ENCODE measurements at regions not wholly inside any gene's neighbourhood (a gene's known extent, or its start where the extent isn't known, plus 50 kb on each side); places are given as distances from the start of the nearest gene placed in this dataset.

DNA sequence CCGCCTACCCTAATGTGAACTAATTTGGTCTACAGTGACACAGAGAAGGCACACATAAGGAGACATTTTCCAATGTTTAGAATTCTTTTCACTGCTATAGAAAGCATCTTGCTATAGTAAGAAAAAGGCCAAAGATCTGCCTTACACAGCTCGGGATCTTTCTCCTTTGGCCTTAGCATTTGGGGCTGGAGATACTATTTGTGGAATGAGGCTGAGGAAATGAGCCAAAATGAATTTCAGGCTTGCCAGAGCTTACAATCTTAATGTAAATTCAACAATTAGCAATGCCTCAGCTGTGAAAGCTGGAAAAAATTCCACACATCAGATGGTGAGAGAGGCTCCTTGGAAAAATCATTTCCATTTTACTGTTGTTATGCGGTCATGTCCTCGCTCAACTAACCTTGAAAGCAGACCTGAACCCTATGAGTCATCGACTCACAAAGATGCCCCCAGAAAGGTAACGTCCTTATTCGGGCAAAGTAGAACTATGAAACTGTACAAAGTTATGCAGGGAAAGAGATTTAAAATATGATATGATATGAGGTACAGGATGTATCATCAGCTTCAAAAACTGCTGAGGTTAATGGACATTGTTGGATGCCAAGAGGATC, 324.5 kb upstream of the NBEA start:
- Histone ChIP-seq H3K27ac (no peak overlapping the region), H3K4me3 (no peak overlapping the region), H3K36me3 (no peaks in the 10 kb centered on the region), H3K27me3 (no peaks in the 10 kb centered on the region), H3K4me1 (no peaks in the 10 kb centered on the region), H4K20me1 (no peaks in the 10 kb centered on the region), H3K9ac (no peak overlapping the region), H3K4me2 (no peak overlapping the region), H3K9me3 (replicated peaks in 1 of 11) (no peaks in the 10 kb centered on the region)
- TF ChIP-seq Cebpa-rat (IDR thresholded peaks at IDR 0.05), result no peak

- Histone ChIP-seq H3K4me1 (no peaks in the 10 kb centered on the region), H3K27ac (no peak overlapping the region), H3K4me3 (no peak overlapping the region), H3K9ac (no peak overlapping the region), H4K20me1 (no peaks in the 10 kb centered on the region), H3K36me3 (no peaks in the 10 kb centered on the region), H3K27me3 (no peaks in the 10 kb centered on the region), H3K4me2 (no peak overlapping the region), H3K9me3 (replicated peaks in 1 of 11) (no peaks in the 10 kb centered on the region)
- TF ChIP-seq Cebpa-rat (IDR thresholded peaks at IDR 0.05), result no peak
Observed at GRCh38 chr13:34618654-34619053, 323.4 kb upstream of the NBEA start.

DNA sequence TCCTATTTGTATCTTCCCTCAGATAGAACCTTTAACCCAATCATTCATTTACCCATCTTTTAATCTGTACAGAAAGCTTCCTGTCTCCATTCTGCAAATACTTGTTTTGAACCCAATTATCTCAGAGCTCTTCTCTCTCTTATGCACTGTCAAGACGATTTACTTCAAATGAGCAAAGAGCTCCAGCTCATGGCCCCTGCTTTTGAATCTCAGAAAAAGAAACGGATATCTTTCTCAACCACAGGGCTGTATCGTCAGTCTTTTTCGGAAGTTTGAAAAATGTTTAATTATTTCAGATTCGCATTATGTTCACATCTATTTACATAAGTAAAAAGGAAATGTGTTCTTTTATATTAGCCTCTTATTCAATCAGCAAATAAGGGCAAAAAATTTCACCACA, 322.7 kb upstream of the NBEA start:
- H3K9me3 ChIP-seq (replicated peaks in 1 of 11), result no peaks in the 10 kb centered on the region
- no peak overlapping the region for H3K9ac ChIP-seq
- TF ChIP-seq Cebpa-rat (IDR thresholded peaks at IDR 0.05), result no peak
- H4K20me1 ChIP-seq, result no peaks in the 10 kb centered on the region
- no peaks in the 10 kb centered on the region for H3K4me1 ChIP-seq
- no peak overlapping the region for H3K4me3 ChIP-seq
- H3K4me2 ChIP-seq, result no peak overlapping the region
- H3K36me3 ChIP-seq, result no peaks in the 10 kb centered on the region
- no peaks in the 10 kb centered on the region for H3K27me3 ChIP-seq
- no peak overlapping the region for H3K27ac ChIP-seq

- no peak for TF ChIP-seq Cebpa-rat (IDR thresholded peaks at IDR 0.05)
- no peak overlapping the region for H3K27ac ChIP-seq
- no peaks in the 10 kb centered on the region for H3K4me1 ChIP-seq
- H3K4me2 ChIP-seq, result no peak overlapping the region
- no peaks in the 10 kb centered on the region for H4K20me1 ChIP-seq
- no peak overlapping the region for H3K4me3 ChIP-seq
- H3K9me3 ChIP-seq (replicated peaks in 1 of 11), result no peaks in the 10 kb centered on the region
- H3K27me3 ChIP-seq, result no peaks in the 10 kb centered on the region
- no peaks in the 10 kb centered on the region for H3K36me3 ChIP-seq
- H3K9ac ChIP-seq, result no peak overlapping the region
Observed at GRCh38 chr13:34620074-34620850, 321.8 kb upstream of the NBEA start.

DNA sequence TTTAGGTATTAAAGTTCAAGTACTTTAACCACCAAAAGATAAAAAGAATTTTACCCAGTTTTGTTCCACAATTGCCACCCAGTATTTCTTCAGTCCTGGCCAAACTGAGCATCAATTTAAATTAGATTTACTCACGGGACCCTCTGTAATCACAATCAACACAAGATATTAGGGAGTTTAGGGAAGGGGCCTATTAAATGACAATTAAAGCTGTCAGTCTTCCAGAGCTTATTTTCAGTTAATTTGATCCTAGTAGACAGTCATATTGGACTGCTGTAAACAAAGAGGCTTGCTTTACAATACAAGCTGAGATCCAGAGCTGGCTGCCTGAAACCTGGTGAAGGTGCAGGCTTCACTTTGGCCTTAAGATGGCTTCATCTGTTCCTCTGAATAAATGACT, 321.2 kb upstream of the NBEA start:
- no peak for TF ChIP-seq Cebpa-rat (IDR thresholded peaks at IDR 0.05)
- Histone ChIP-seq H3K27ac (no peak overlapping the region), H3K4me3 (no peak overlapping the region), H3K4me2 (no peak overlapping the region), H3K36me3 (no peaks in the 10 kb centered on the region), H3K9ac (no peak overlapping the region), H3K27me3 (no peaks in the 10 kb centered on the region), H3K9me3 (replicated peaks in 1 of 11) (no peaks in the 10 kb centered on the region), H4K20me1 (no peaks in the 10 kb centered on the region), H3K4me1 (no peaks in the 10 kb centered on the region)

DNA sequence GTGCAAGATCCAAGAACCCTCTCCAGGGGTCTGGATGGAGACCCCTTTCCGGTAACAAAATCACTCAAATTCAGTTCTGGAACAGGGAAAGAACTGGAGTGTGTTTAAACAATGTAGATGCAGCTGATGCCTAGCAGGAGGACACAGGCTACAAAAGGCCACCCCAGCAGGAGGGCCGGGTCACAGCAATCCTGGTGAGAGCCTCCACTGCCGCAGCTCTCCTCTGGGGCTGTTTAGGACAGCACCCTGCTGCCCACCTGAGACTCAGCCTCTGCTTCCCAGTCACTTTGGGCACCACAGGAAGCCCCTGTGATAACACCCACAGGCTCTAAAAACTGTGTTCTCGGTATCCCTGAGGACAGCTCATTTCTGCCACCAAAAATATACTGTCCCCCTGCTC, 318.7 kb upstream of the NBEA start:
- no peaks in the 10 kb centered on the region for H3K27me3 ChIP-seq
- no peaks in the 10 kb centered on the region for H3K4me1 ChIP-seq
- no peak overlapping the region for H3K27ac ChIP-seq
- no peak overlapping the region for H3K4me3 ChIP-seq
- no peak overlapping the region for H3K4me2 ChIP-seq
- no peaks in the 10 kb centered on the region for H4K20me1 ChIP-seq
- H3K9me3 ChIP-seq (replicated peaks in 1 of 11), result no peaks in the 10 kb centered on the region
- no peak for TF ChIP-seq Cebpa-rat (IDR thresholded peaks at IDR 0.05)
- H3K9ac ChIP-seq, result no peak overlapping the region
- H3K36me3 ChIP-seq, result no peaks in the 10 kb centered on the region

DNA sequence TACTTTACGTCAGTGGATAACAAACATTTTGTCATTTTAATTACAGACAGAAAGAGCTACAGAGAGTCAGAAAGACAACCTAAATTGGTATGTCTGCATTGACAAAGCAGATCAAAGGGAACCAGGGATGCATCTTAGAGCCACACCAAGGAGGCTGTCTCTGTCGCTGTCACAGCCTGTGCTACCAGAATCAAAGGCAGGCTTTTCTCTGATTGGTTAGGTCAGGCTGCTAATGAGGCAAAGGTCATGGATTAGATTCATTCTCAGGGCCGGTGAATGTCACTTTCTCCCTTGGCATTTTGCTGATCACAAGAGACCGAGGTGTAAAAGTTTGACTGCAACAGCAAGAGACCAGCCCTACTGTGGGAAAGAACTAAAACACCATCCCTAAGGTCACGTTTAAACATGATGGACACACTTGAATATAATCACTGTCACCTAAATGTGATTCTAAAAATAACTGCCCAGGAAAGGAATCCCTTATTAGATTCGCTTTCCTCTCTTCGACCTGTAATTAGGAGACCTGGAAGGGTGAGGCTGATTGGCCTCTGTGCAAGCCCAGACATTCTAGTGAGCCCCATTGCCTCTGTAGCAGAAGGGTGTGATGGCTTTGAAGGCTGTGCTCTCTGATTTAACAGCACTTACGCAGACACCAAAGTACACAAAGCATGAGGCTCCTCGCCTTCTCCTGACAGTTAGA, 314.4 kb upstream of the NBEA start:
- no peak overlapping the region for H3K9ac ChIP-seq
- no peak overlapping the region for H3K4me2 ChIP-seq
- no peaks in the 10 kb centered on the region for H3K27me3 ChIP-seq
- H3K9me3 ChIP-seq (replicated peaks in 1 of 11), result no peaks in the 10 kb centered on the region
- H3K4me3 ChIP-seq, result no peak overlapping the region
- H3K27ac ChIP-seq, result no peak overlapping the region
- H4K20me1 ChIP-seq, result no peaks in the 10 kb centered on the region
- TF ChIP-seq Cebpa-rat (IDR thresholded peaks at IDR 0.05), result no peak
- no peaks in the 10 kb centered on the region for H3K36me3 ChIP-seq
- H3K4me1 ChIP-seq, result no peaks in the 10 kb centered on the region

- H3K4me2 ChIP-seq, result no peak overlapping the region
- no peak overlapping the region for H3K4me3 ChIP-seq
- H3K36me3 ChIP-seq, result no peaks in the 10 kb centered on the region
- no peaks in the 10 kb centered on the region for H4K20me1 ChIP-seq
- no peaks in the 10 kb centered on the region for H3K9me3 ChIP-seq (replicated peaks in 1 of 11)
- TF ChIP-seq Cebpa-rat (IDR thresholded peaks at IDR 0.05), result no peak
- no peaks in the 10 kb centered on the region for H3K27me3 ChIP-seq
- no peak overlapping the region for H3K27ac ChIP-seq
- H3K4me1 ChIP-seq, result no peaks in the 10 kb centered on the region
- H3K9ac ChIP-seq, result no peak overlapping the region
Observed at GRCh38 chr13:34628209-34628682, 313.8 kb upstream of the NBEA start.

DNA sequence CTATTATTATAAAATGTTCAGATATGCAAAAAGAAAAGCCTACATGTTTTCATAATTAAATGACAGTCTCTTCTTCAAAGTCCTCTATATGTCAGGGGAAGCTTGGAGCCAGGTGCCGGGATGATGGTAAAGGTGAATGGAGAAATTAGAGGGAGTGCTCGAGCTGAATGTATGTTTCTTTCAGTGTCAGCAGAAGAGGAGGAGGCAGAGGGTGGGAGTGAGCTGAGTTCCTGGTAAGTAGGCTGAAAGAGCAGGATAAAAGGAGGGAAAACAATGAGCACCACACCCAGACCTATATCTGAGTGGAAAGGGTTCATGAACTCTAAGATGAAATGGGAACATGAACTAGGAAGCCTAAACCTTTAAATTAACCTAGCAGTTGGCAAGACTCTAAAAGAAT, 307.6 kb upstream of the NBEA start:
- no peak overlapping the region for H3K27ac ChIP-seq
- H3K9ac ChIP-seq, result no peak overlapping the region
- H3K9me3 ChIP-seq (replicated peaks in 1 of 11), result no peaks in the 10 kb centered on the region
- H3K36me3 ChIP-seq, result no peaks in the 10 kb centered on the region
- H4K20me1 ChIP-seq, result no peaks in the 10 kb centered on the region
- no peak overlapping the region for H3K4me2 ChIP-seq
- H3K27me3 ChIP-seq, result no peaks in the 10 kb centered on the region
- H3K4me3 ChIP-seq, result no peak overlapping the region
- TF ChIP-seq Cebpa-rat (IDR thresholded peaks at IDR 0.05), result no peak
- no peaks in the 10 kb centered on the region for H3K4me1 ChIP-seq

DNA sequence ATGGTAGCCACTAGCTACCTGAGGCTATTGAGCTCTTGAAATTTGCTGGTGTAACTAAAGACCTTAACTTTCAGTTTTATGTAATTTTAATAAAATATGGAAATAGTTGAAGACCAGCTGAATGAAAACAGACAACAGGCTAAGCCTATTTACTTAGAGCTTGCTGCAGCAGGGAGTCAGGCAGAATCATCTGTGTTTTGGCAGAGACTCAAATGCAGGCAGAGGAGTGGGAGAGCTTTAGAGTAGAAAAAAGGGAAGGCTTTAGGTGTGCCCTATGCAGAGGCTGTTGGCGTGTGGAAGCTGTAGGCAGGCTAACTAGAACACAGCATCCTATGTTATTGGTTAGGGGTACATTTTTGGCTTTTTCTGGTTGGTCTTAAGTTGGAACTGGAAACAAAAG, 304.9 kb upstream of the NBEA start:
- H3K4me2 ChIP-seq, result no peak overlapping the region
- no peaks in the 10 kb centered on the region for H3K36me3 ChIP-seq
- H3K27ac ChIP-seq, result no peak overlapping the region
- H4K20me1 ChIP-seq, result no peaks in the 10 kb centered on the region
- H3K9me3 ChIP-seq (replicated peaks in 1 of 11), result no peaks in the 10 kb centered on the region
- H3K4me1 ChIP-seq, result no peaks in the 10 kb centered on the region
- H3K27me3 ChIP-seq, result no peaks in the 10 kb centered on the region
- TF ChIP-seq Cebpa-rat (IDR thresholded peaks at IDR 0.05), result no peak
- no peak overlapping the region for H3K9ac ChIP-seq
- H3K4me3 ChIP-seq, result no peak overlapping the region
